ENCODE measurements at regions not wholly inside any gene's neighbourhood (a gene's known extent, or its start where the extent isn't known, plus 50 kb on each side); places are given as distances from the start of the nearest gene placed in this dataset.
"Not testable (repeated sequence)": the region's sequence is repeated elsewhere in the genome, so short reads cannot be mapped to it uniquely, and the experiment has no call there.

DNA sequence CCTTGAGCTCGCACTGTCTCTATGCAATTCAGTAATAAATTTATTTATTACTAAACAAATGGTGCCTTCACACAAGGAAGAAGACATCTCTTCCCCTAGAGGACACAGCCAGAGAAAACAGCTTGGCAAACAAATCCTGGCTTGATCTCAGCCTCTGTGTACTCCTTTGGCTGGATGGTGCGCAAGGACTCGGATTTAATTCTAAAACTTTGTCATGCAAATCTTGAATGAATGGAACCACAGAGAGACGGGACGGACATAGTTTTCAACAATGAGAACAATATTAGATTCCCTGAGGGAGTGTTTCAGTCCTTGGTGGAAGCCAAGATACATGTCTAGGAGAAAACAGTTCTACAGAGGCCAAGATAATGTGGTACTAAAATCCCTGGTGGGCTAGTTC is 349.5 kb downstream of the NPIPA8 start:
- no peak for DNase-seq (ENCODE audit: low read depth in 2 of 2)

DNA sequence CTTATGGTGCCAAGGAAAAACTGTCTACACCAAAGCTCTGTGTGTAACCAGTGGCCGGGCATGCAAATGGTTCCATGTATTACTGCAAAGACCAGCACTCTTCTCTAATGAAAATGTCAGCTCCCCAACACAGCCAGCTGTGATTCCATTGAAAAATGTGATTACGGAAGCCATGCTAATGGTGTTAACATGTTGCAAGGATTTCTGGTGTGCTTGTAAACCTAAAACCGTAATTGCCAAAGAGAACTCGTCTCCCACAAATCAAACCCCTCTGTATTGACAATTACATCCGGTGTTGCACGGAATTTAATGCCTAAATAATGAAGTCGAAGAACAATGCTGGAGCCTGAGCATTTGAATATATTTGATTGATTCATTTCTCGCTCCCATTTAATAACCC is 351.7 kb downstream of the NPIPA8 start:
- DNase-seq (ENCODE audit: low read depth in 2 of 2) = no peak

DNA sequence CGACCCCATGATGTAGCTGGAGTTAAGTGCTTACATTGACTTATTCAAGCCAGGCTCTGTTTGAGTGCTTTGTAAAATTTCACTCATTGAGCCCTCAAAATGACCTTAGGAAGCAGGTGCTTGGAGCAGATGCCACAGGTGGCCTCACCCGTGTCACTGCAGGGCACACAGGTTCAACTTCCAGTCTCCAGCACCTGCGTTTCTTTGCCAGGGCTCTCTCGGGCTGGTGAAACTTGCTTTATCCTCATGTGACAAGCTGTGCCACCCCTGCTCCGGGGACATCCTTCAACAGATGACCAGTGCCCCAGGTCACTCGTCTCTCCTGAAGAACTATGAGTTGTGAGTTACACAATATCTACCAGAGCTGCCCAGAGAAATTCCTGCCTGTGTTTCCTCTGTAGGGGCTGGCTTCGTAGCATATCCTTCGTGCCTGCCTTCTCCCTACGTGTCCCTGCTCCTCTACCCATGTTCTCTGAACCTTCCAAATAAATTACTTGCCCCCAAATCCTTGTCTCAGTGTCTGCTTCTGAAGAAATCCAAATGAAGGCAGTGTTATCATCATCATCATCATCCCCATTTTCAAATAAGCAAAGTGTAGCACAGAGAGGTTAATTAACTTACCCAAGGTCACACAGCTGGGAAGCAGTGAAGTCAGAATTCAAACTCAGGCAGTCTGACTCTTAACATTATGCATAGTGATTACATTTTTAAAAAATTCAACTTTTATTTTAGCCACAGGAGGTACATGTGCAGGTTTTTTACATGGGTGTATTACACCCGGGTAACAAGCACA is 352.5 kb downstream of the NPIPA8 start:
- DNase-seq (ENCODE audit: low read depth in 2 of 2) = no peak

DNA sequence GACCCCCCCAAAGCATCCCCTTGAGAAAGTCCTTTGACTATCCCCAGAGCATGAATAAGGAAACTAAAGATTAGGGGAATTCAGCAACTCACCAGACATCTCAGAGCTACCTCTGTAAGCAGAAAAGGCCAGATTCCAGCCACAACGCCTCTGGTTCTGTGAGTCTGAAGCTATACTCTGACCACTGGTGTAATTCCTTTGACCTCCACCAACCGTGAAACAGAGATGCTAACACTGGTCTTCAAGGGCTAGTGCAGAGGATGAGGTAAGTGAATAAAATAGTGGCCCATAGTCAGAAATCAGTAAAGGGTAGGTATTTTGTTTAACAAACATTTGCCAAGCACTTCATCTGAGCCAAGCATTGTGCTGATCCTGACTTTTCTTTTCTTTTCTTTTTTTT is 353.4 kb downstream of the NPIPA8 start:
- DNase-seq (ENCODE audit: low read depth in 2 of 2) = no peak

DNA sequence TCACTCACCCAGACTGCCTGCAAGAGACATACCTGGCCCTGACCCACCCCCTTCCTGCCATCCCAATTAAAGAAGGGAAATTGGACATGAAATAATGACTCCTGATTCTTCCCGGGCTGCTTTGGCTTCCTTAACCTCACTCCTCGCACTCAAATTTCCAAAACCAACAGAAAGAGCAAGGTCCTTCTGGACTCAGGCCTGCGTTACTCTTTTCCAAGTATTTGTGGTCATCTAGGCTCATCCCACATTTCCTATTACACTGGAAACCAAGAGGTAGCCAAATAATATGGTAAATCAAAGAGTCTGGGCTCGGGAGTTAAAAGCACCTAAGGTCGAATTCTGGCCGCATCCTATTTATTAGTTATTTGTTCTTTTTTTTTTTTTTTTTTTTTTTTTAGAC is 359.3 kb downstream of the NPIPA8 start:
- DNase-seq (ENCODE audit: low read depth in 2 of 2) = no peak

DNA sequence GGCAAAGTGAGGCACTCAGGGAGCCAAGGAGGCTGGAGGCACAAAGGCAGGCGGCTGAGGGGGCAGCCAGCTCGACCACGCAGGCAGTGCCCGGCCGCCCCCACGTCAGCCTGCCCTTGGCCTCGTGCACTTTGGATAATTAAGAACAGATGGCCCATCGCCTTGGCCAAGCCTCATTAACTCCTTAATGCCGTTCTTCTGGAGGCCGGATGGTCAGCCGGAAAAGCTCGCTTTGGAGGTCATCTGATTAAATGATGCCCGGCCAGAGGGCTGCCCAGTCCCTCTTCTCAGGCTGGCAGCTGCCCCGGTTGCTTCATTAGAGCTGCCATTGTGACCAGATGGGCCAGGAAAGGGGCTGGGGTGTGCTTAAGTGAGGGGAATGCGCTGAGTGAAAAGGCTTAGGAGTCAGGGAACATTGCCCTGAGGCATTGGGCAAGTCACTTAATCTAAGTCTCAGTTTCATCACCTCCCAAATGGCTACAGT is 364.0 kb downstream of the NPIPA8 start:
- DNase-seq (ENCODE audit: low read depth in 2 of 2) = no peak

DNA sequence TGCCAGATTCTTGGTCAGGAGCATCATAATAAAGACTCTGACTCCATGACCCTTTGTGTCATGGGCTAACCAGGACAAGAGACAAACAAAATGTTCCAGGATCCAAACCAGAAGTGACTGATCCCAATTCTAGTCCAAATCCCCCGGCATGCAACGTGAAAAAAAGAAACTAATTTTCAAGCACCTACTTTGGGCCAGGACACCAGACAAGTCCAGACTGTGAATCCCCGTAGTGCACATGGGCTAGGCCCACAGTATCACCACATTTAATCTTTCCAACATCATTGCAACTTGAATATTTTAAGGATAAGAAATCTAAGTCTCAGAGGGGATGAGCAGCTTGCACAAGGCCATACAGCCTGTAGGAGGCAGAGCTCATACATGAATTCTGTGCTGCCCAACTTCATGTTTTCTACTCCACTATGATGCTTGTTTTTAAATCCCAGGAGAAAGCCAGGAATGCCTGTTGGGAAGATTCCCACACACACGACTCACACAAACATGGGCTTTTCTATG is 365.7 kb downstream of the NPIPA8 start:
- DNase-seq (ENCODE audit: low read depth in 2 of 2) = no peak

DNA sequence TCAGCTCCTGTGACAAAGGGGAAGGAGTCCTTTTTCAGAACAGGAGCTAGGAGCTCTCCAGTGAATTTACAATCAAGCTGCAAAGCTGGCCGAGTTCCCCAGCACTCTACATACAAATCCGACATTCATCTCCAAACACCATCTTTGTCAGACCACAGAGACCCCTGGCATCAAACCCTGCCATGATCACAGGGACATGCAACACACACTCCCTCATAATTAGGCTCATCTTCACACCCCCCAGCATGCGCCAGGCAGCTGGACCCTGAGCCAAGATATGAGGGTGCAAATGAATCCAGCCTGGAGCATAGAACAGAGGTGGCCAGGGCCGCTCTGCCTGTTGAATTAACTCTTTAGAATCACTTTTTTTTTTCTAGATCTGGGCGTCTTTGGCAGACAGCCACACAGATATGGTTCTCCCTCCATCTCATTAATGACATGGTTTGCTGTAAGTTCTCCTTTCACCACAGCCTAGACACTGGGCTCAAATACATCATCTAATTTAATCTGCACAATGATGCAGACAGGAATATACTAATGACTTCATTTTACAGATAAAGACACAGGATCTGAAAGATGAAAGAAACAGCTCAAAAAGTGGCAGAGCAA is 366.3 kb downstream of the NPIPA8 start:
- DNase-seq (ENCODE audit: low read depth in 2 of 2) = no peak

DNA sequence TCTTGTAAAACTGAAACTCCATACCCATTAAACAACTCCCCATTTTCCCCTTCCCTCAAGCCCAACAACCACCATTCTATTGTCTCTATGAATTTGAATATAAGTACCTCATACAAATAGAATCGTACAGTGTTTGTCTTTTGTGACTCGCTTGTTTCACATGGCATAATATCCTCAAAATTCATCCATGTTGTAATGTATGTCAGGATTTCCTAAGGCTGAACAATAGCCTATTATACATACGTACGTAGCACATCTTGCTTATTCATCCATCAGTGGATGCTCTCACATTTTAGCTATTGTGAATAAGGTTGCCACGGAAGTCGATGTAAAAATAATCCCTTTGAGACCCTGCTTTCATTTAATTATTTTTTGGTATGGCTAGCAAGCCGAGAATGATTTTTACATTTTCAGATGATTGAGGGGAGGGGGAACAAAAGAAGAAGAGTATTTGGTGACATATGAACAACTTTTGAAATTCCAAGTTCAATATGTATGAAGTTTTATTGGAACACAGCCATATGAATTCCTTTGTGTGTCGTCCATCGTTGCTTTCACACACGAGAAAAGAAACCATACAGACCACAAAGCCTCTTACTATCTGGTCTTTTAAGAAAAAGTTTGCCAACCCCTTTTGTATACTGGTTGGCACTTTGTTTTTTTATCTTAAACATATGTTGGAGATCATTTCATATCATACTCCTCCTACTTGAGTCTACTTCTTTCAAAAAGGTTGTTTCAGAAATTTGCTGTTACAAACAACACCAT is 371.2 kb downstream of the NPIPA8 start:
- DNase-seq (ENCODE audit: low read depth in 2 of 2) = no peak

DNA sequence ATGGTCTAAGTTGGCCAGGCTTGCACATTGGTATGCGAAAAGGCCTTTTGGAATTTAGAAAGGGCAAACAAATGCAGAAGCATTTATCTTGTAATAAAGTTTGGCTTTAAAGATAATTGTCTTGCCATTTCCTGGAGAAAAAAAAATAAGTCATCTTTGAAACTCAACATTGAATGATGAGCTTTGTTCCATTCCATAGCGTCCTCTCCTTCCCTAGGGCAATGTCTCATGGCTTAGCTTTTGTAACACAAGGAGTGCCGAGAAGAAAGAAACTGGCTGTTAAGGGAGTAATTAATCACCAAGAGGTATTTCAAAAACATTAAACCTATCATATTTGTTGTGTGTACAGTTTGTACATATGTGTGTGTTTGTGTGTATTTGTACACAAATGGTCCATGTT is 372.3 kb downstream of the NPIPA8 start:
- DNase-seq (ENCODE audit: low read depth in 2 of 2) = no peak

DNA sequence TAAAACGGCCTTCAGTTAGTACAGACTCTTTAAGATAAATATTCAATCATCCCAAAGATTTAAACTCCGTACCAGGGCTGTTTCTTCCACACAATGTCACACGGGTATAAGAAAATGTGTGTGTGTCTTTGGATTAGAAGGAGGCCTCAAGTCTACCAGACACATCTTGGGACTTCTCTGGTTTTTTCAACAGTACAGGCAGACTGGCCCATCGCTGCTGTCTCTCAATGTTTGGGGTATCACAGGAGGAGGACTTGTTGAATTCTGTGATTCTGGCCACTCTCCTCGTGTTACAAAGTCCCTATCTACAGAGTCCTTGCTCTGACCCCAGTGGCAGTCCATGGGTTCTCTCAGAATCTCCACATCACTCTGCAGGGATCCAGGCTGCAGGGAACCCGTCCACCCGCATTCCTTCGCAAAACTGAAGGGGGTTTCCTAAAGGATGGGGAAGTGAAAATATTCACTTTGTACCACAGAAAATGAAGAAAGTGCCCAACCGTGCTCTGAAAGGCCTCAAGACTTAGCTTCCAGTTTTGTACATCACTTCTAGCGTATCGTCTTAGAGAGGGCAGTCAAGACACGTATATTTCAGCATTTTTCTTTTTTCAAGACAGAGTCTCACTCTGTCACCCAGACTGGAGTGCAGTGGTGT is 373.2 kb downstream of the NPIPA8 start:
- DNase-seq (ENCODE audit: low read depth in 2 of 2) = no peak

DNA sequence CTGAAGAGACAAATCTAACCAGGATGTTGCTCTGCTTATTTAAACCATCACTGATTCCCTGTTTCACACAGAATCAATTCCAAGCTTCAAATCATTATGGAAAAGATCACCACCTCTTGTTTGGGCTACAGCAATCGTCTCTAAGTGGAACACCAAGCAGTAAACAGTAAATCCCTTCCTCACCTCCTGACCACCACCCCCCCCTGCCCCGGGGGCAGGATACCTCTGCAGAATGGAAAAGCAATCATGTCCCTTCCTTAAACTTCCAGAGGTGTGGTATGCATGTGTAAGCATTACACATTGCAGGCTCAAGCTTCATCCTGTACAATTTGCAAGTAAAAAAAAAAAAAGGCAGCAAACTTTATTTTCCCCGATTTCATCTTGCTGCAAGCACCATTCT is 373.8 kb downstream of the NPIPA8 start:
- no peak for DNase-seq (ENCODE audit: low read depth in 2 of 2)

DNA sequence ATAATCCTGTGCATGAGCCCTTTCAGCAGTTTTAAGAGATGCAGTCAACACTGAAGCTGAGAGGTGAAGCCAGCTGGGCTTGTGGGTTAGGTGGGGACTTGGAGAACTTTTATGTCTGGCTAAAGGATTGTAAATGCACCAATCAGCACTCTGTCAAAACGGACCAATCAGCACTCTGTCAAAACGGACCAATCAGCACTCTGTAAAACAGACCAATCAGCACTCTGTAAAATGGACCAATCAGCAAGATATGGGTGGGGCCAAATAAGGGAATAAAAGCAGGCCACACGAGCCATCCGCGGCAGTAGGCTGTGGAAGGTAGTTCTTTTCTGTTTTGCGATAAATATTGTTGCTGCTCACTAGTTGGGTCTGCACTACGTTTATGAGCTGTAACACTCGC is 374.7 kb downstream of the NPIPA8 start:
- DNase-seq (ENCODE audit: low read depth in 2 of 2) = not testable (repeated sequence)

DNA sequence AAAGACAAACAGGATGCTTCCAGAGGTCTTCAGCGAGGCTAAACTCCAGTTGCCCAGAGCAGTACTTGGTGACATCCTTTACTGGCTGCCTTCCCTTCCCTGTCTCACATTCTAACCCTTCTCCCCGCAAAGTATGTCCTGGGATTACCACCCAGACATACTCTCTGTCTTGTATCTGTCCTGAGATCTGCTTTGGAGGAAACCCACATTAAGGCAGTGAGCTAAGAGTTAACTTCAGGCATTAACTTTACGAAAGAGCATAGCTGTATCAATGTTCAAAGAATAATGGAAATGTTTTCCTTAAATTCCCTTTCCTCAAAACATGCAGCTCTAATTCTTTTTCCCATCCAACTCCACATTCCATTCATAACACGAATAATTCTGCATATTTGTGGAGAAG is 385.2 kb downstream of the NPIPA8 start:
- DNase-seq (ENCODE audit: low read depth in 2 of 2) = no peak

DNA sequence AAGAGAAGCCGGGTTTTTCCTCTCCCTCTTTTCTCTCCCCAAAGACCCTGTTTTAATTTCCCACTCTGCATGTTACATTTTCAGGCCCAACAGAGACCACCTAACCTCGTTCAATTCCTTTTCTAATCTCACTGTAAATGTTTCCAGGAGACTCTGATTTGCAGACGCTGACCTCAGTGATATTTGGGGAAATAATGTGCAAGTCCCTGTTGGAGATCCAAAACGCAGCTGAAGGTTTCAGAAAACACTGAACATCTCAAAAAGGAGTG is 386.6 kb downstream of the NPIPA8 start:
- no peak for DNase-seq (ENCODE audit: low read depth in 2 of 2)

DNA sequence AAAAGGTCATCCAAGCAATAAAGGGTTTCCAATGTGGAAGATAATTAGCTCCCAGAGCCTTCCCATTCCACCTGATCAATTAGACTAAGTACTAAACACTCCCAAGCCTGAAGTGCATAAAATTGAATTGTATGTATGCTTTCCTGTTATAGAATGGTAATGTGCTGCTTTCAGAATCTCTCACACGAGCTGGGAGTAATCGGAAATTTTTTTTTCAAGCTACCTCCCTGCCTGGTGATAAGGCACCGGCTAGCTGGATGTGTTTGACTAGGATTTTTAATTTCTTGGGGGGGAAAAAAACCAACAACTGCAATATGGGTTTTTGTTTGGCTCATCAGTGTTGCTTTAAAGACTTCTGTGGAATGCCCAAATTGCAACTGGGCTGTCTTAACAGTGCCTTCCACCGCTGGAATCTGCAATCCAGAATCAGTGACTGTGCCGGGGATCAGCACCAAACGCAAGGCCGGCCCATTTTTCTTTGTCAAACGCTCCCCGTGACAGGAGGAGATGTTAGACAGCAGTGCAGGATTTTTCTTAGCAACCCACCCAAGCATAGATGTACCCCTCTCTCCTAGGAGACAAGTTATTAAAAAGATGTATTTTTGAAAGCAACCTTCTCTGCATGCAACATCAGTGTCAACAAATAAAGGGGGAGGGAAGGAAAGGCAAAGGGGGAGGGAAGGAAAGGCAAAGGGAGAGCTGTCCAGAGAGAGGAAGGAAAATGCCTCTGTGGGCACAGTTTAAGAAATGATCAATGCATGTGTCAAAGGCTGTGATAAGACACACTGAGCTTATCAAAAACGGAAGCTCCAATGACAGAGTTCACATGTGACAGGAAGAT is 387.2 kb downstream of the NPIPA8 start:
- no peak for DNase-seq (ENCODE audit: low read depth in 2 of 2)

DNA sequence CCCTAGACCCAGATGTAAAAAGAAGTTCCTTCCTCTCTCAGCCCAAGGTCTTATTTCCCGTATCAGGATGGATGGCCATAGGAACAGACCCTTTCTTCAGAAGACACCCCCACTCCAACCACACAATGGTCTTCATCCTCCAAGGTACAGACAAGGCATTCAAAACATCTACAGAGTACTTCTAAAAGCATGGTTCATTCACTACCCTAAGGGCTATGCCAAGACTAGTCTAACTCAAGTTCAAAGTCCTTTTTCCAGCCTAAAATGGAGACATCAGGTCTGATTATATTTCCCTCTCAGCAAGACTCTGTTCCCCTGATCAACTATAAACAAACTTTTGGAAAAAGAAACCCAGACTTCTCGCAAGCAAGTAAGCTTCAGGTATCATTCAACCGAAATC is 388.9 kb downstream of the NPIPA8 start:
- no peak for DNase-seq (ENCODE audit: low read depth in 2 of 2)

DNA sequence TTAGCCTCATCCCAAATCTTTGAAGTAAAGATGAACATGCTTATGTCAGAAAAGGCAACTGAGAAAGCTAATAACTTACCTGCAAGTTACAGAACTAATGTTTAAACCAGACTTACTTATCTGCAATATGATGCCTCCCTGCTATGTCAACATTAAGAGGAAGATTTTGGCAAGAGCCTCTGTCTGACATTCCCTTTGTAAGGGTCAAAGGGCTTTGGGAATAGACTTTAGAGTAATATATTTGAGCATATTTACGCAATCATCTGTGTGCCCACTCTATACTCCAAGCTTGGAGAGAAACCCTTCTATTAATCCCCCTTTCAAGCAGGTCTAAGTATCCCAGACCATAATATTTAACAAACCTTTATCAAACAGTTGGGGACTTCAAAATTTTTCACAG is 389.4 kb downstream of the NPIPA8 start:
- DNase-seq (ENCODE audit: low read depth in 2 of 2) = no peak

DNA sequence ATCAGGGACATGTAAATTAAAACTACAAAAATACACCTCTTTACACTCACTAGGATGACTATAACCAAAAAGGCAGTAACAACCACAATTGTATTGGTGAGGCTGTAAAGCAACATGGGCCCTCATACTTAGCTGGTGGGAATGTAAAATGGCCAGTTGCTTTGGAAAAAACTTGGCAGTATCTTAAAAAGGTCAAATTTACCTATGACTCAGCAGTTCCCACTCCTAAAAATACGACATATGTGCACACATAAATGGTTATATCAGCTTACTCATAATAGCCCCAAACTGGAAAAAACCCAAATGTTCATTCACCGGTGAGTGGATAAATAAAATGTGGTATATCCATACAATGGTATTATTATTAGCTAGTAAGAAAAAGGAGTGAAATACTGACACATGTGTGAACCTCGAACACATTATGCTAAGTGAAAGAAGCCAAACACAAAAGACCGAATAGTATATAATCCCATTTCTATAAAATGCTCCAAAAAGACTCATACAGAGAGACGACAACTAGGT is 391.4 kb downstream of the NPIPA8 start:
- DNase-seq (ENCODE audit: low read depth in 2 of 2) = no peak

DNA sequence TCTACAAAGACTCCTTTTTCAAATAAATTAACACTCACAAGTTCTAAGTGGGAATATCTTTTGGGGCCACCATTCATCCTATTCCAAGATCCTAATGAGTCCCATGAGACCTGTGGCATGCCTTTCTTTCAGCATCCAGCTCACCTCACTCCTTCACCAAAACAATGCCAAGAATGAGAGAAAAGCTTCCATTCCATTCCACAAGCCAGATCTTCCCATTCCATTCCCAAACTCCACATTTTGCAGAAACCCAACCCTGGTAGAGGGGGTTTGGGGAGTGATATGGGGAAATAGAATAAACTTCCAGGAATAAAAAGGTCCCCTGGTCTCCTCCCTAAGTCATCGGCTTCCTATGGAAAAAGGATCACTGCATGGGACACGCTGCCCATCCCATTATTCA is 392.2 kb downstream of the NPIPA8 start:
- no peak for DNase-seq (ENCODE audit: low read depth in 2 of 2)

DNA sequence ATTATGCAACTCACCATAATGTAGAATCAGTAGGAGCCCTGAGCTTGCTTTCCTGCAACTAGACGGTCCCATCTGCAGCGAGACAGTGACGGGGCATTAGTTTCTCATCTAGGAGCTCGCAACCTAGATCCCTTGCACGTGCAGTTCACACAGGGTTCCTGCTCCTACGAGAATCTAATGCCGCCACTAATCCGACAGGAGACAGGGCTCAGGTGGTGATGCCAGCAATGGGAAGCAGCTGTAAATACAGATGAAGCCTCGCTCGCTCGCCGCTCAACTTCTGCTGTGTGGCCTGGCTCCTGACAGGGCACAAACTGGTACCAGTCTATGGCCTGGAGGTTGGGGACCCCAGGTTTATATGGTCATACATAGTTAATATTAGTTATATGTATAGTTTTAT is 394.5 kb downstream of the NPIPA8 start:
- no peak for DNase-seq (ENCODE audit: low read depth in 2 of 2)
